IPS-15b (cell line): ENCODE measurements at regions not wholly inside any gene's neighbourhood (a gene's known extent, or its start where the extent isn't known, plus 50 kb on each side); places are given as distances from the start of the nearest gene placed in this dataset.

Source experiments
- H3K27me3 ChIP-seq: one replicate; pipeline ENCODE4 v1.6.1; 2013; ENCODE audit warnings: low read length; ENCODE audit not compliant: control insufficient read depth, insufficient read depth
- H3K36me3 ChIP-seq: one replicate; pipeline ENCODE4 v1.6.1; 2013; ENCODE audit warnings: low read length; ENCODE audit not compliant: control insufficient read depth, insufficient read depth
- H3K4me1 ChIP-seq: one replicate; pipeline ENCODE4 v1.6.1; 2013; ENCODE audit warnings: mild to moderate bottlenecking, low read length; ENCODE audit not compliant: control insufficient read depth, insufficient read depth
- H3K4me3 ChIP-seq: one replicate; pipeline ENCODE4 v1.5.1; 2013; ENCODE audit warnings: low read depth, low read length
- H3K9ac ChIP-seq: one replicate; pipeline ENCODE4 v1.6.1; 2013; ENCODE audit warnings: low read depth, mild to moderate bottlenecking, low read length
- H3K9me3 ChIP-seq: one replicate; pipeline ENCODE4 v1.6.1; 2013; ENCODE audit warnings: mild to moderate bottlenecking, low read length; ENCODE audit not compliant: control insufficient read depth, insufficient read depth

- no peak overlapping the region for H3K4me3 ChIP-seq
- no peak overlapping the region for H3K9ac ChIP-seq
- H3K4me1 ChIP-seq = no peaks in the 10 kb centered on the region
- no peaks in the 10 kb centered on the region for H3K9me3 ChIP-seq
- no peaks in the 10 kb centered on the region for H3K27me3 ChIP-seq
- no peaks in the 10 kb centered on the region for H3K36me3 ChIP-seq
Observed at GRCh38 chr2:199707593-199708185, 143.3 kb downstream of the FTCDNL1 start.

DNA sequence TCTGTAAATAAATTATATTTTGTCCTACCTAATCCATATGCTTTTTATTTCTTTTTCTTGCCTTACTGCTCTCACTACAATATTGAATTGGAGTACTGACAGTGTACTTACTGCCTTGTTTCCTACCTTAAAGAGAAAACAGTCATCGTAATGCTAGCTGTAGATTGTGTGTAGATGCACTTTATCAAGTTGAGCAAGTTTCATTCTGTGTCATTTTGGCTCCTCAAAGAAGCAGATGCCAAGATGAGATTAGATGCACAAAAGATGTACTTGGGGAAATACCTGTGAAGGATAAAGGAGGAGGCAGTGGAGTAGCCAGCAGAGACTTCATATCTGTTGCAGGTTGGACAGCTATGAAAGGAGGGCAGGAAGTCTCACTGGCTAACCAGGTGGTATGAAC lies 145.5 kb downstream of the FTCDNL1 start:
- no peak overlapping the region for H3K4me3 ChIP-seq
- no peaks in the 10 kb centered on the region for H3K27me3 ChIP-seq
- H3K36me3 ChIP-seq = no peaks in the 10 kb centered on the region
- H3K9me3 ChIP-seq = no peaks in the 10 kb centered on the region
- H3K4me1 ChIP-seq = no peaks in the 10 kb centered on the region
- no peak overlapping the region for H3K9ac ChIP-seq

- H3K9ac ChIP-seq = no peak overlapping the region
- H3K4me1 ChIP-seq = no peaks in the 10 kb centered on the region
- H3K9me3 ChIP-seq = no peaks in the 10 kb centered on the region
- H3K4me3 ChIP-seq = no peak overlapping the region
- no peaks in the 10 kb centered on the region for H3K27me3 ChIP-seq
- H3K36me3 ChIP-seq = no peaks in the 10 kb centered on the region
Observed at GRCh38 chr2:199704358-199705238, 146.4 kb downstream of the FTCDNL1 start.

- Histone ChIP-seq H3K4me3 (no peak overlapping the region), H3K36me3 (no peaks in the 10 kb centered on the region), H3K9me3 (no peaks in the 10 kb centered on the region), H3K4me1 (no peaks in the 10 kb centered on the region), H3K9ac (no peak overlapping the region), H3K27me3 (no peaks in the 10 kb centered on the region)
Observed at GRCh38 chr2:199703199-199703598, 147.8 kb downstream of the FTCDNL1 start.

DNA sequence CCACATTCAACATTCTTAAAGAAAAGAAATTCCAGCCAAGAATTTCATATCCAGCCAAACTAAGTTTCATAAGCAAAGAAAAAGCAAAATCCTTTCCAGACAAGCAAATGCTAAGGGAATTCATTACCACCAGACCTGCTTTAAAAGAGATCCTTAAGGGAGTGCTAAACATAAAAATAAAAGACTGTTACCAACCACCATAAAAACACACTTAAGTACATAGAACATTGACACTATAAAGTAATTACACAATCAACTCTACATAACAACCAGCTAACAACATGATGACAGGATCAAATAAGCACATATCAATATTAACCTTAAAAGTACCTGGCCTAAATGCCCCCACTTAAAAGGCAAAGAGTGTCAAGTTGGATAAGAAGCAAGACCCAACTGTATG lies 153.5 kb downstream of the FTCDNL1 start:
- Histone ChIP-seq H3K9ac (no peak overlapping the region), H3K36me3 (no peaks in the 10 kb centered on the region), H3K4me1 (no peaks in the 10 kb centered on the region), H3K27me3 (no peaks in the 10 kb centered on the region), H3K4me3 (no peak overlapping the region), H3K9me3 (no peaks in the 10 kb centered on the region)

- Histone ChIP-seq H3K36me3 (no peaks in the 10 kb centered on the region), H3K27me3 (no peaks in the 10 kb centered on the region), H3K4me1 (no peaks in the 10 kb centered on the region), H3K9me3 (no peaks in the 10 kb centered on the region), H3K4me3 (no peak overlapping the region), H3K9ac (no peak overlapping the region)
Observed at GRCh38 chr2:199696048-199696447, 154.9 kb downstream of the FTCDNL1 start.

- no peak overlapping the region for H3K4me3 ChIP-seq
- no peaks in the 10 kb centered on the region for H3K36me3 ChIP-seq
- H3K4me1 ChIP-seq = no peaks in the 10 kb centered on the region
- no peaks in the 10 kb centered on the region for H3K27me3 ChIP-seq
- no peak overlapping the region for H3K9ac ChIP-seq
- H3K9me3 ChIP-seq = no peaks in the 10 kb centered on the region
Observed at GRCh38 chr2:199693861-199694260, 157.1 kb downstream of the FTCDNL1 start.

- Histone ChIP-seq H3K9me3 (no peaks in the 10 kb centered on the region), H3K9ac (no peak overlapping the region), H3K36me3 (no peaks in the 10 kb centered on the region), H3K4me1 (no peaks in the 10 kb centered on the region), H3K4me3 (no peak overlapping the region), H3K27me3 (no peaks in the 10 kb centered on the region)
Observed at GRCh38 chr2:199692489-199692888, 158.5 kb downstream of the FTCDNL1 start.

GRCh38 chr2:199690225-199690624 lies 160.8 kb downstream of the FTCDNL1 start:
- no peak overlapping the region for H3K9ac ChIP-seq
- H3K4me1 ChIP-seq = no peaks in the 10 kb centered on the region
- no peak overlapping the region for H3K4me3 ChIP-seq
- H3K27me3 ChIP-seq = no peaks in the 10 kb centered on the region
- no peaks in the 10 kb centered on the region for H3K9me3 ChIP-seq
- H3K36me3 ChIP-seq = no peaks in the 10 kb centered on the region

DNA sequence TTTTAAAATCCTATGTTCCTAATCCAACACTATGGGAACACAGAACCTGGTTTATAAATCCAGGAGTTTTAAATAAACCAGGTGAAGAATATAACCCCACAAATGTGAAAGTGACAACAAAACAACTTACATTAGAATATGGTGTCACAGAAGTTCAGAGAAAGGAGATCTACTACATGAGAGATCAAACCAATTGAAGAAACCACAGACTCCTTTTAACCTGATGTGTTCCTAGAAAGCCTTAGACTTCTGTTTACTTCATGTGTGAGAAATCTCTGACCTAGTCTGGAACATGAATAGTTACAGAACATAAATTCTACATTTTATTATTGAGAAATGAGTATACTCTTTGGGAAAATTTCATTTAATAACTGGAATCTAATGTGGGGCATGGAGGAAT lies 165.3 kb downstream of the FTCDNL1 start:
- no peaks in the 10 kb centered on the region for H3K27me3 ChIP-seq
- no peak overlapping the region for H3K9ac ChIP-seq
- H3K4me3 ChIP-seq = no peak overlapping the region
- H3K36me3 ChIP-seq = no peaks in the 10 kb centered on the region
- H3K9me3 ChIP-seq = no peaks in the 10 kb centered on the region
- H3K4me1 ChIP-seq = no peaks in the 10 kb centered on the region

DNA sequence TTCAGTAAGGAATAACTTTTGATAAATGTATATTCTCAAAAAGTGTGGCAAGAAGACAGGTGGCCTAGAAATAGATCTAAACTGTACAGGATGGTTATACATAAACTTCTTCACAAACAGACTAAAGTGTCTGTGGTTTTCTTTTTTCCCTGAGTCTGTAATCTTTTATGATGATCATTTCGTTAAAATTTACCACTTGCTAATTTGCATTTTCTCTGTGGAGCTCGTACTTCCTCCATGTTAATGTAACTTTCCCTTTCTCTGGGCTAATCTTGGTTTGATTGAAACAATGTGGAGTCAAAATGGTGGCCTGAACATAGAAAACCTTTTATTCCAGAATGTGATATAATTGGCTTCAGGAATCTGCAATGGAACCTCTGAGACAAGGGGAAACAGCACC lies 166.2 kb downstream of the FTCDNL1 start:
- H3K9ac ChIP-seq = no peak overlapping the region
- H3K27me3 ChIP-seq = no peaks in the 10 kb centered on the region
- H3K4me3 ChIP-seq = no peak overlapping the region
- H3K4me1 ChIP-seq = no peaks in the 10 kb centered on the region
- H3K9me3 ChIP-seq = no peaks in the 10 kb centered on the region
- H3K36me3 ChIP-seq = no peaks in the 10 kb centered on the region

DNA sequence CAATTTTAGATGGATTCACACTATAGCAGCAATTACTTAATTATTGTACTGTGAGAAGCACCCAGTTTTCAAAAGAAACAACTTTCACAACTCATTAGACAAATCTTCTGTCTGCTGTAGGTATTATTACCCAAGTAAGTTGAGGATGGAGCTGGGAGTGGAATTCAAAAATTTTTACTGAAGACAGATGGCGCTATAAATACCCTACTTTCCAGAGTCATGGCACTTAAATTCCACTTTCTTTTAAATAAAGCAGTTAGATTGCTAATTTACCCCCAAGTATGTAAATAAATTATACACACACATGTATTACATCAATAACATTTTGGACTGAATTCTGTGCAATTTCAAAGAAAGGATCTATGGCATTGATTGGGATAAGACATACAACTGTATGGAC lies 166.8 kb downstream of the FTCDNL1 start:
- no peaks in the 10 kb centered on the region for H3K9me3 ChIP-seq
- H3K4me3 ChIP-seq = no peak overlapping the region
- H3K4me1 ChIP-seq = no peaks in the 10 kb centered on the region
- H3K27me3 ChIP-seq = no peaks in the 10 kb centered on the region
- no peak overlapping the region for H3K9ac ChIP-seq
- no peaks in the 10 kb centered on the region for H3K36me3 ChIP-seq
